Left lung (tissue), 4 donors: ENCODE measurements at regions not wholly inside any gene's neighbourhood (a gene's known extent, or its start where the extent isn't known, plus 50 kb on each side); places are given as distances from the start of the nearest gene placed in this dataset.

Experiments
- ATAC-seq: fragments of 200-7000 bp; cut with Tn5 transposase; one replicate; pipeline ENCODE4 v1.9.1; 2020; ENCODE audit warnings: moderate library complexity
- DNase-seq, 4 donors: peaks; one replicate each; pipeline ENCODE4 v3.0.0-alpha.2; 2013 to 2020
- H3K27ac ChIP-seq, 2 donors: fragments of 200-600 bp; sonication (generic) in 1 of 2; one replicate each; pipeline versions ENCODE4 v1.5.0 to v1.8.0; 2020 to 2021
- H3K27me3 ChIP-seq, 2 donors: fragments of 200-600 bp; sonication (generic) in 1 of 2; one replicate each; pipeline versions ENCODE4 v1.5.0 to v1.8.0; 2020 to 2021
- H3K36me3 ChIP-seq, 2 donors: fragments of 200-600 bp; sonication (generic) in 1 of 2; one replicate each; pipeline versions ENCODE4 v1.5.0 to v1.8.0; 2020 to 2021
- H3K4me1 ChIP-seq, 2 donors: fragments of 200-600 bp; one replicate each; pipeline ENCODE4 v1.8.0; 2021
- H3K4me3 ChIP-seq, 2 donors: fragments of 200-600 bp; sonication (generic) in 1 of 2; one replicate each; pipeline versions ENCODE4 v1.5.0 to v1.8.0; 2020 to 2021; ENCODE audit warnings: mild to moderate bottlenecking in 1 of 2
- H3K9me3 ChIP-seq, 2 donors: fragments of 200-600 bp; sonication (generic) in 1 of 2; one replicate each; pipeline versions ENCODE4 v1.5.0 to v1.8.0; 2020 to 2021
- CTCF ChIP-seq, 2 donors: fragments of 200-600 bp; sonication (generic) in 1 of 2; IDR thresholded peaks; one replicate each; pipeline versions ENCODE4 v1.5.0 to v1.8.0; 2021; ENCODE audit warnings: antibody characterized with exemption in 2 of 2
- intact Hi-C, 2 donors: fragments of 100-400 bp; cut with DNase I; formaldehyde crosslinking; loops; one replicate each; pipeline versions ENCODE4 v1.11.2 to v1.14.2; 2022
- donor health status: DM: no; HTN: yes; CAD: no.
- donor health status: DM: no; HTN: no; CAD: no.

- H3K4me1 ChIP-seq = no peaks in the 10 kb centered on the region
- intact Hi-C loops = no loop called here
- DNase-seq = no peak
- ATAC-seq = peak; percentile 36
- TF ChIP-seq CTCF (IDR thresholded peaks at IDR 0.05) = no peak
- no peak overlapping the region for H3K4me3 ChIP-seq
- no peaks in the 10 kb centered on the region for H3K9me3 ChIP-seq
- no peaks in the 10 kb centered on the region for H3K36me3 ChIP-seq
- no peaks in the 10 kb centered on the region for H3K27me3 ChIP-seq
- H3K27ac ChIP-seq = no peak overlapping the region
Observed at GRCh38 chr11:108994887-108995286, 330.0 kb downstream of the DDX10 start.

GRCh38 chr11:108997826-108998225, 333.0 kb downstream of the DDX10 start:
- no peak for TF ChIP-seq CTCF (IDR thresholded peaks at IDR 0.05)
- intact Hi-C loops = no loop called here
- DNase-seq = no peak
- no peaks in the 10 kb centered on the region for H3K4me1 ChIP-seq
- H3K36me3 ChIP-seq = no peaks in the 10 kb centered on the region
- H3K27me3 ChIP-seq = no peaks in the 10 kb centered on the region
- H3K4me3 ChIP-seq = no peak overlapping the region
- H3K27ac ChIP-seq = no peak overlapping the region
- no peak for ATAC-seq
- H3K9me3 ChIP-seq = no peaks in the 10 kb centered on the region

GRCh38 chr11:109000531-109000930, 335.7 kb downstream of the DDX10 start:
- ATAC-seq (no peak), DNase-seq (no peak)
- Histone ChIP-seq H3K4me1 (no peaks in the 10 kb centered on the region), H3K36me3 (no peaks in the 10 kb centered on the region), H3K27ac (no peak overlapping the region), H3K4me3 (no peak overlapping the region), H3K27me3 (no peaks in the 10 kb centered on the region), H3K9me3 (no peaks in the 10 kb centered on the region)
- intact Hi-C loops = no loop called here
- TF ChIP-seq CTCF (IDR thresholded peaks at IDR 0.05) = no peak

- ATAC-seq (no peak), DNase-seq (no peak)
- Histone ChIP-seq H3K27me3 (no peaks in the 10 kb centered on the region), H3K4me1 (no peaks in the 10 kb centered on the region), H3K27ac (no peak overlapping the region), H3K4me3 (no peak overlapping the region), H3K36me3 (no peaks in the 10 kb centered on the region), H3K9me3 (no peaks in the 10 kb centered on the region)
- no peak for TF ChIP-seq CTCF (IDR thresholded peaks at IDR 0.05)
- intact Hi-C loops = no loop called here
Observed at GRCh38 chr11:109001585-109001984, 336.7 kb downstream of the DDX10 start.

- Histone ChIP-seq H3K27me3 (no peaks in the 10 kb centered on the region), H3K27ac (no peak overlapping the region), H3K4me3 (no peak overlapping the region), H3K36me3 (no peaks in the 10 kb centered on the region), H3K4me1 (no peaks in the 10 kb centered on the region), H3K9me3 (no peaks in the 10 kb centered on the region)
- ATAC-seq = no peak
- TF ChIP-seq CTCF (IDR thresholded peaks at IDR 0.05) = no peak
- intact Hi-C loops = no loop called here
- no peak for DNase-seq
Observed at GRCh38 chr11:109012991-109013390, 348.1 kb downstream of the DDX10 start.
